SK-N-SH treated with all-trans-retinoic acid at 6 μM for 48 hours (cell line): ENCODE measurements at regions not wholly inside any gene's neighbourhood (a gene's known extent, or its start where the extent isn't known, plus 50 kb on each side); places are given as distances from the start of the nearest gene placed in this dataset.

ENCODE experiments used
- ATAC-seq: fragments of 200-7000 bp; cut with Tn5 transposase; 3 replicates; pipeline ENCODE4 v1.9.1; 2020; ENCODE audit warnings: mild to moderate bottlenecking, moderate library complexity
- ARNTL ChIP-seq: fragments of 450-650 bp; formaldehyde crosslinking; IDR thresholded peaks from 2 replicates; pipeline ENCODE4 v1.5.0; 2020; ENCODE audit warnings: low read depth, mild to moderate bottlenecking, moderate library complexity, borderline replicate concordance
- CREB5 ChIP-seq: fragments of 250-450 bp; sonication (Bioruptor Pico); IDR thresholded peaks from 2 replicates; pipeline ENCODE4 v1.5.1; 2020; ENCODE audit warnings: low read depth, mild to moderate bottlenecking, moderate library complexity
- CSDC2 ChIP-seq: fragments of 250-450 bp; sonication (Bioruptor Pico); IDR thresholded peaks from 2 replicates; pipeline ENCODE4 v1.5.0; 2020; ENCODE audit warnings: mild to moderate bottlenecking, moderate library complexity
- CSRNP3 ChIP-seq: fragments of 250-450 bp; sonication (Bioruptor Pico); IDR thresholded peaks from 2 replicates; pipeline ENCODE4 v1.5.1; 2021; ENCODE audit warnings: mild to moderate bottlenecking, moderate library complexity
- ESRRG ChIP-seq: fragments of 250-450 bp; sonication (Bioruptor Pico); IDR thresholded peaks from 2 replicates; pipeline ENCODE4 v1.6.1; 2021; ENCODE audit warnings: mild to moderate bottlenecking
- GLIS3 ChIP-seq: fragments of 250-450 bp; sonication (Bioruptor Pico); IDR thresholded peaks from 2 replicates; pipeline ENCODE4 v1.5.0; 2020; ENCODE audit warnings: mild to moderate bottlenecking, moderate library complexity
- ISL1 ChIP-seq: fragments of 250-450 bp; sonication (Bioruptor Pico); IDR thresholded peaks from 2 replicates; pipeline ENCODE4 v2.1.2; 2022; ENCODE audit warnings: mild to moderate bottlenecking, moderate library complexity
- PATZ1 ChIP-seq: fragments of 250-450 bp; sonication (Bioruptor Pico); IDR thresholded peaks from 2 replicates; pipeline ENCODE4 v1.8.0; 2020; ENCODE audit warnings: mild to moderate bottlenecking, moderate library complexity, borderline replicate concordance
- POU6F1 ChIP-seq: fragments of 250-450 bp; sonication (Bioruptor Pico); IDR thresholded peaks from 2 replicates; pipeline ENCODE4 v1.8.0; 2021; ENCODE audit warnings: low read depth, mild to moderate bottlenecking, moderate library complexity, borderline replicate concordance
- PPARA ChIP-seq: fragments of 250-450 bp; sonication (Bioruptor Pico); IDR thresholded peaks from 2 replicates; pipeline ENCODE4 v1.5.0; 2020; ENCODE audit warnings: mild to moderate bottlenecking, borderline replicate concordance
- RARB ChIP-seq: fragments of 250-450 bp; sonication (Bioruptor Pico); IDR thresholded peaks from 2 replicates; pipeline ENCODE4 v1.8.0; 2021; ENCODE audit warnings: mild to moderate bottlenecking, moderate library complexity
- SNAI2 ChIP-seq: fragments of 250-450 bp; sonication (Bioruptor Pico); IDR thresholded peaks from 2 replicates; pipeline ENCODE4 v1.5.0; 2020; ENCODE audit warnings: mild to moderate bottlenecking, moderate library complexity
- TCF4 ChIP-seq: fragments of 250-450 bp; sonication (Bioruptor Pico); IDR thresholded peaks from 2 replicates; pipeline ENCODE4 v1.8.0; 2021; ENCODE audit warnings: mild to moderate bottlenecking, moderate library complexity, borderline replicate concordance
- TOX ChIP-seq: fragments of 250-450 bp; sonication (Bioruptor Pico); IDR thresholded peaks from 2 replicates; pipeline ENCODE4 v1.8.0; 2021; ENCODE audit warnings: mild to moderate bottlenecking, moderate library complexity, borderline replicate concordance
- TSHZ2 ChIP-seq: fragments of 250-450 bp; sonication (Bioruptor Pico); IDR thresholded peaks from 2 replicates; pipeline ENCODE4 v1.5.0; 2020; ENCODE audit warnings: mild to moderate bottlenecking, moderate library complexity
- ZC3H10 ChIP-seq: fragments of 250-450 bp; sonication (Bioruptor Pico); IDR thresholded peaks from 2 replicates; pipeline ENCODE4 v1.5.1; 2021; ENCODE audit warnings: mild to moderate bottlenecking, moderate library complexity
- ZFP3 ChIP-seq: fragments of 250-450 bp; sonication (Bioruptor Pico); IDR thresholded peaks from 2 replicates; pipeline ENCODE4 v1.5.0; 2020; ENCODE audit warnings: mild to moderate bottlenecking, moderate library complexity
- ZFP30 ChIP-seq: fragments of 450-650 bp; formaldehyde crosslinking; IDR thresholded peaks from 2 replicates; pipeline ENCODE4 v1.5.0; 2022; ENCODE audit warnings: mild to moderate bottlenecking, moderate library complexity
- ZNF565 ChIP-seq: fragments of 450-650 bp; formaldehyde crosslinking; conservative IDR thresholded peaks from 2 replicates; pipeline ENCODE4 v1.5.0; 2020; ENCODE audit warnings: low read depth, mild to moderate bottlenecking, moderate library complexity
- ZNF70 ChIP-seq: fragments of 450-650 bp; formaldehyde crosslinking; IDR thresholded peaks from 2 replicates; pipeline ENCODE4 v1.5.0; 2020; ENCODE audit warnings: mild to moderate bottlenecking, moderate library complexity
- ZNF8 ChIP-seq: fragments of 450-650 bp; formaldehyde crosslinking; IDR thresholded peaks from 2 replicates; pipeline ENCODE4 v1.5.0; 2020; ENCODE audit warnings: mild to moderate bottlenecking, moderate library complexity

- TF ChIP-seq TOX (CRISPR knock-in tag) (no peak), ZFP30 (CRISPR knock-in tag) (no peak), POU6F1 (no peak), GLIS3 (no peak), CREB5 (CRISPR knock-in tag) (no peak), ZNF70 (CRISPR knock-in tag) (no peak), ISL1 (CRISPR knock-in tag) (no peak), RARB (no peak), PPARA (CRISPR knock-in tag) (no peak), ZC3H10 (CRISPR knock-in tag) (no peak), ZNF8 (CRISPR knock-in tag) (no peak), ZNF565 (CRISPR knock-in tag) (no peak), CSRNP3 (CRISPR knock-in tag) (no peak)
- TF ChIP-seq, all 23 proteins: peak for 0
- ATAC-seq, result no peak
Measured at GRCh38 chr11:42047637-42048555, 588.4 kb upstream of the LRRC4C start.

GRCh38 chr11:42049186-42049585, 589.7 kb upstream of the LRRC4C start:
- no peak for ATAC-seq
- no peak for TF ChIP-seq CSDC2 (CRISPR knock-in tag)
- TF ChIP-seq ZNF70 (CRISPR knock-in tag), result no peak
- TF ChIP-seq TCF4 (CRISPR knock-in tag), result no peak
- no peak for TF ChIP-seq ISL1 (CRISPR knock-in tag)
- no peak for TF ChIP-seq SNAI2 (CRISPR knock-in tag)
- no peak for TF ChIP-seq ZC3H10 (CRISPR knock-in tag)
- no peak for TF ChIP-seq ESRRG (CRISPR knock-in tag)
- TF ChIP-seq CSRNP3 (CRISPR knock-in tag), result no peak
- TF ChIP-seq PPARA (CRISPR knock-in tag), result no peak
- no peak for TF ChIP-seq ZNF565 (CRISPR knock-in tag)
- TF ChIP-seq TSHZ2 (CRISPR knock-in tag), result no peak
- no peak for TF ChIP-seq ARNTL
- no peak for TF ChIP-seq PATZ1 (CRISPR knock-in tag)
- no peak for TF ChIP-seq ZFP30 (CRISPR knock-in tag)
- no peak for TF ChIP-seq ZFP3 (CRISPR knock-in tag)
- no peak for TF ChIP-seq CREB5 (CRISPR knock-in tag)
- TF ChIP-seq RARB, result no peak
